ENCODE measurements at regions not wholly inside any gene's neighbourhood (a gene's known extent, or its start where the extent isn't known, plus 50 kb on each side); places are given as distances from the start of the nearest gene placed in this dataset.

DNA sequence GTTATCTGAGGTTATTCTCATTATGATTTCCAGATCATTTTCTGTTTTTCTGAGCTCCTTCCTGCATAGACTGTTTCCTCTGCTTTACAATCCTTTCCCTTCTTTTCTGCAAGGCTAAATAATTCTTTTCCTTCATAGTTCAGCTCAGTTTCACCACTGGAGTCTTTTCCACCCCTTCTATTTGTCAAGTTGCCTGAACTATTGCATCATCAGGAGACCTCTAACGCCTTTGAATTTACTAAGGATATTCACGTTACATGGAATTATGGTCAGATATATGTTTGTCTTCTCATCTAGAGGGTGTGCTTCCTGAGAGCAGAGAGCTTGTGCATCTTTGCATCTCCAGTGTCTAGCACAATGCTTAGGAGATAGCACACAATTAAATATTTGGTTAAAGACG lies 140.4 kb upstream of the CA10 start (continued):
- TF ChIP-seq TEAD4 (IDR thresholded peaks at IDR 0.05; ENCODE audit: borderline replicate concordance, insufficient read depth) (no peak), SMC3 (IDR thresholded peaks at IDR 0.05; ENCODE audit: low read depth, low read length) (no peak), ELF1 (IDR thresholded peaks at IDR 0.05) (no peak), SIN3A (IDR thresholded peaks at IDR 0.05; ENCODE audit: borderline replicate concordance, low read depth, low read length) (no peak), GABPA (IDR thresholded peaks at IDR 0.05; ENCODE audit: low read depth) (no peak)
- TF ChIP-seq, protein P1, sequence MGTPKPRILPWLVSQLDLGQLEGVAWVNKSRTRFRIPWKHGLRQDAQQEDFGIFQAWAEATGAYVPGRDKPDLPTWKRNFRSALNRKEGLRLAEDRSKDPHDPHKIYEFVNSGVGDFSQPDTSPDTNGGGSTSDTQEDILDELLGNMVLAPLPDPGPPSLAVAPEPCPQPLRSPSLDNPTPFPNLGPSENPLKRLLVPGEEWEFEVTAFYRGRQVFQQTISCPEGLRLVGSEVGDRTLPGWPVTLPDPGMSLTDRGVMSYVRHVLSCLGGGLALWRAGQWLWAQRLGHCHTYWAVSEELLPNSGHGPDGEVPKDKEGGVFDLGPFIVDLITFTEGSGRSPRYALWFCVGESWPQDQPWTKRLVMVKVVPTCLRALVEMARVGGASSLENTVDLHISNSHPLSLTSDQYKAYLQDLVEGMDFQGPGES (IDR thresholded peaks at IDR 0.05; ENCODE audit: low read depth, low read length) = no peak
- TF ChIP-seq, protein P2, sequence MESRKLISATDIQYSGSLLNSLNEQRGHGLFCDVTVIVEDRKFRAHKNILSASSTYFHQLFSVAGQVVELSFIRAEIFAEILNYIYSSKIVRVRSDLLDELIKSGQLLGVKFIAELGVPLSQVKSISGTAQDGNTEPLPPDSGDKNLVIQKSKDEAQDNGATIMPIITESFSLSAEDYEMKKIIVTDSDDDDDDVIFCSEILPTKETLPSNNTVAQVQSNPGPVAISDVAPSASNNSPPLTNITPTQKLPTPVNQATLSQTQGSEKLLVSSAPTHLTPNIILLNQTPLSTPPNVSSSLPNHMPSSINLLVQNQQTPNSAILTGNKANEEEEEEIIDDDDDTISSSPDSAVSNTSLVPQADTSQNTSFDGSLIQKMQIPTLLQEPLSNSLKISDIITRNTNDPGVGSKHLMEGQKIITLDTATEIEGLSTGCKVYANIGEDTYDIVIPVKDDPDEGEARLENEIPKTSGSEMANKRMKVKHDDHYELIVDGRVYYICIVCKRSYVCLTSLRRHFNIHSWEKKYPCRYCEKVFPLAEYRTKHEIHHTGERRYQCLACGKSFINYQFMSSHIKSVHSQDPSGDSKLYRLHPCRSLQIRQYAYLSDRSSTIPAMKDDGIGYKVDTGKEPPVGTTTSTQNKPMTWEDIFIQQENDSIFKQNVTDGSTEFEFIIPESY (IDR thresholded peaks at IDR 0.05; ENCODE audit: borderline replicate concordance, low read depth) = no peak

DNA sequence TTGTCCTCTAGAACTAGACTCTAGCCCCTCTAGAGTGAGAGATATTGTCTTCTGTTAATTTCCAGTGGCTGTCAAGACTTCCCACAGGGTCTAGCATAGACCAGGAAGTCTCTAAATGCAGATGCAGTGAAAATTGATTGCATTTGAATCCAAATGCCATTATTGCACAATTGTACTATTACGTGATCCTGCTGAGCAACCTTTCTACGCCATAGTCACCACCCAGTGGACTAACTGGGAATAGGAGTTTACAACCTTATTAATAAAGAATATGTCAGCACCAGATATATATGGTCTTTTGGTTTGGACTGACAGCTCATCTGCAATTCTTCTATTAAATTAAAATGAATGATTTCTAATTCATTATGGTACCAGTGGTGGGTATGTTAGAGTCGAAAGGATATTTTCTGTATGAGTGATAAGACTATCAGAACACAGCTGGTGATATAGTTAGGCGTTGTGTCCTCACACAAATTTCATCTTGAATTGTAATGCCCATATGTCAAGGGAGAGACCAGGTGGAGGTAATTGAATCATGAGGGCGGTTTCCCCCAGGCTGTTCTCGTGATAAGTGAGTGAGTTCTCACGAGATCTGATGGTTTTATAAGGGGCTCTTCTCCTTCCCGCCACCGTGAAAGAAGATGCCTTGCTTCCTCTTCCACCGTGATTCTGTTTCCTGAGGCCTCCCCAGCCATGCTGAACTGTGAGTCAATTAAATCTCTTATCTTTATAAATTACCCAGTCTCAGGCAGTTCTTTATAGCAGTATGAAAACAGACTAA lies 138.9 kb upstream of the CA10 start:
- no peak overlapping the region for H3K4me3 ChIP-seq (ENCODE audit: low read depth in 2 of 2, low read length in 1 of 2)
- WGBS (ENCODE audit: low lambda C conversion rate) = 13% methylated on average over 10 of the region's 10 CpGs
- no peak overlapping the region for H3K4me2 ChIP-seq
- no peaks in the 10 kb centered on the region for H3K36me3 ChIP-seq (replicated peaks in 1 of 2; ENCODE audit: control insufficient read depth in 1 of 2, insufficient read depth in 2 of 2, low read length in 1 of 2)
- no peaks in the 10 kb centered on the region for H3K79me2 ChIP-seq (ENCODE audit: insufficient read depth)
- TF ChIP-seq, protein P3, sequence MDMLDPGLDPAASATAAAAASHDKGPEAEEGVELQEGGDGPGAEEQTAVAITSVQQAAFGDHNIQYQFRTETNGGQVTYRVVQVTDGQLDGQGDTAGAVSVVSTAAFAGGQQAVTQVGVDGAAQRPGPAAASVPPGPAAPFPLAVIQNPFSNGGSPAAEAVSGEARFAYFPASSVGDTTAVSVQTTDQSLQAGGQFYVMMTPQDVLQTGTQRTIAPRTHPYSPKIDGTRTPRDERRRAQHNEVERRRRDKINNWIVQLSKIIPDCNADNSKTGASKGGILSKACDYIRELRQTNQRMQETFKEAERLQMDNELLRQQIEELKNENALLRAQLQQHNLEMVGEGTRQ (IDR thresholded peaks at IDR 0.05; ENCODE audit: borderline replicate concordance, low read depth, low read length) = no peak
- TF ChIP-seq SMC3 (IDR thresholded peaks at IDR 0.05; ENCODE audit: low read depth, low read length) (peak; percentile 20; the same call in 1 of the 2 replicates), EP300 (IDR thresholded peaks at IDR 0.05; ENCODE audit: borderline replicate concordance in 1 of 2, low read depth in 1 of 2, low read length in 1 of 2) (no peak; a peak in 1 of 4 replicates), JUND (IDR thresholded peaks at IDR 0.05) (no peak), RAD21 (IDR thresholded peaks at IDR 0.05; ENCODE audit: low read length) (peak; percentile 55), RFX5 (IDR thresholded peaks at IDR 0.05; ENCODE audit: low read length) (no peak), RXRA (IDR thresholded peaks at IDR 0.05; ENCODE audit: borderline replicate concordance, low read depth) (no peak), CHD2 (IDR thresholded peaks at IDR 0.05; ENCODE audit: low read length, partially characterized antibody) (peak; percentile 93), TEAD4 (IDR thresholded peaks at IDR 0.05; ENCODE audit: borderline replicate concordance, insufficient read depth) (no peak), GABPA (IDR thresholded peaks at IDR 0.05; ENCODE audit: low read depth) (no peak), FOXJ3 (CRISPR knock-in tag; IDR thresholded peaks at IDR 0.05) (no peak), GATA2 (CRISPR knock-in tag; IDR thresholded peaks at IDR 0.05) (peak; percentile 42), SIN3A (IDR thresholded peaks at IDR 0.05; ENCODE audit: borderline replicate concordance, low read depth, low read length) (no peak), YY1 (IDR thresholded peaks at IDR 0.05; ENCODE audit: low read depth) (no peak), TCF12 (IDR thresholded peaks at IDR 0.05) (no peak), TAF1 (IDR thresholded peaks at IDR 0.05; ENCODE audit: borderline replicate concordance, low read depth, low read length) (no peak), POLR2AphosphoS5 (IDR thresholded peaks at IDR 0.05; ENCODE audit: low read depth, low read length) (no peak)
- TF ChIP-seq, protein P4, sequence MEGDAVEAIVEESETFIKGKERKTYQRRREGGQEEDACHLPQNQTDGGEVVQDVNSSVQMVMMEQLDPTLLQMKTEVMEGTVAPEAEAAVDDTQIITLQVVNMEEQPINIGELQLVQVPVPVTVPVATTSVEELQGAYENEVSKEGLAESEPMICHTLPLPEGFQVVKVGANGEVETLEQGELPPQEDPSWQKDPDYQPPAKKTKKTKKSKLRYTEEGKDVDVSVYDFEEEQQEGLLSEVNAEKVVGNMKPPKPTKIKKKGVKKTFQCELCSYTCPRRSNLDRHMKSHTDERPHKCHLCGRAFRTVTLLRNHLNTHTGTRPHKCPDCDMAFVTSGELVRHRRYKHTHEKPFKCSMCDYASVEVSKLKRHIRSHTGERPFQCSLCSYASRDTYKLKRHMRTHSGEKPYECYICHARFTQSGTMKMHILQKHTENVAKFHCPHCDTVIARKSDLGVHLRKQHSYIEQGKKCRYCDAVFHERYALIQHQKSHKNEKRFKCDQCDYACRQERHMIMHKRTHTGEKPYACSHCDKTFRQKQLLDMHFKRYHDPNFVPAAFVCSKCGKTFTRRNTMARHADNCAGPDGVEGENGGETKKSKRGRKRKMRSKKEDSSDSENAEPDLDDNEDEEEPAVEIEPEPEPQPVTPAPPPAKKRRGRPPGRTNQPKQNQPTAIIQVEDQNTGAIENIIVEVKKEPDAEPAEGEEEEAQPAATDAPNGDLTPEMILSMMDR (IDR thresholded peaks at IDR 0.05) = peak; percentile 20
- TF ChIP-seq, protein P1 (IDR thresholded peaks at IDR 0.05; ENCODE audit: low read depth, low read length) = no peak
- no peak overlapping the region for H3K27ac ChIP-seq (ENCODE audit: low read depth in 2 of 2, low read length in 1 of 2)
- POLR2A ChIA-PET = no interaction called here
- no peak overlapping the region for H2AFZ ChIP-seq (ENCODE audit: low read depth)
- CTCF ChIA-PET = interaction anchor here (0.7 to 3.4 kb wide), 8 partner anchors 10 to 533 kb away, joined by 3 to 15 read pairs (median 4); no protein-coding TSS in a partner anchor
- H3K4me1 ChIP-seq (ENCODE audit: control insufficient read depth in 1 of 2, insufficient read depth in 2 of 2, low read depth in 1 of 2, low read length in 1 of 2) = peaks cover 0 to 3% of the 10 kb centered on the region in 2 experiments; a peak in 1 of 4 replicates
- H3K9me3 ChIP-seq = no peaks in the 10 kb centered on the region
- peak; percentile 26 for DNase-seq
- no peaks in the 10 kb centered on the region for H4K20me1 ChIP-seq (ENCODE audit: insufficient read depth)
- no peaks in the 10 kb centered on the region for H3K9me2 ChIP-seq
- no peak overlapping the region for H3K9ac ChIP-seq
- no peaks in the 10 kb centered on the region for H3F3A ChIP-seq (replicated peaks; ENCODE audit: insufficient read depth)
- no peaks in the 10 kb centered on the region for H3K27me3 ChIP-seq (ENCODE audit: insufficient read depth)
